ENCODE measurements at regions not wholly inside any gene's neighbourhood (a gene's known extent, or its start where the extent isn't known, plus 50 kb on each side); places are given as distances from the start of the nearest gene placed in this dataset.

- TF ChIP-seq HES1 (IDR thresholded peaks at IDR 0.05; ENCODE audit: low read depth) (no peak), ZFP1 (CRISPR knock-in tag; IDR thresholded peaks at IDR 0.05) (no peak), SIN3A (IDR thresholded peaks at IDR 0.05; ENCODE audit: borderline replicate concordance in 2 of 2, control insufficient read depth in 1 of 2, low read depth in 2 of 2, low read length in 2 of 2) (no peak)
These were observed 572.3 kb downstream of the RAB28 start for GRCh38 chr4:12911750-12912358.

Measured in K562 (cell line).